SK-N-SH treated with all-trans-retinoic acid at 6 μM for 48 hours (cell line): ENCODE measurements at regions not wholly inside any gene's neighbourhood (a gene's known extent, or its start where the extent isn't known, plus 50 kb on each side); places are given as distances from the start of the nearest gene placed in this dataset.
A peak's percentile ranks its signal among the peaks of the same experiment; 100 is the strongest.

Source experiments
- ATAC-seq: fragments of 200-7000 bp; cut with Tn5 transposase; 3 replicates; pipeline ENCODE4 v1.9.1; 2020; ENCODE audit warnings: mild to moderate bottlenecking, moderate library complexity
- ARNTL ChIP-seq: fragments of 450-650 bp; formaldehyde crosslinking; IDR thresholded peaks from 2 replicates; pipeline ENCODE4 v1.5.0; 2020; ENCODE audit warnings: low read depth, mild to moderate bottlenecking, moderate library complexity, borderline replicate concordance
- BACH2 ChIP-seq: fragments of 250-450 bp; sonication (Bioruptor Pico); IDR thresholded peaks from 2 replicates; pipeline ENCODE4 v1.9.0; 2021; ENCODE audit warnings: mild to moderate bottlenecking, borderline replicate concordance
- CREB5 ChIP-seq: fragments of 250-450 bp; sonication (Bioruptor Pico); IDR thresholded peaks from 2 replicates; pipeline ENCODE4 v1.5.1; 2020; ENCODE audit warnings: low read depth, mild to moderate bottlenecking, moderate library complexity
- CSDC2 ChIP-seq: fragments of 250-450 bp; sonication (Bioruptor Pico); IDR thresholded peaks from 2 replicates; pipeline ENCODE4 v1.5.0; 2020; ENCODE audit warnings: mild to moderate bottlenecking, moderate library complexity
- CSRNP3 ChIP-seq: fragments of 250-450 bp; sonication (Bioruptor Pico); IDR thresholded peaks from 2 replicates; pipeline ENCODE4 v1.5.1; 2021; ENCODE audit warnings: mild to moderate bottlenecking, moderate library complexity
- ESRRG ChIP-seq: fragments of 250-450 bp; sonication (Bioruptor Pico); IDR thresholded peaks from 2 replicates; pipeline ENCODE4 v1.6.1; 2021; ENCODE audit warnings: mild to moderate bottlenecking
- GLIS3 ChIP-seq: fragments of 250-450 bp; sonication (Bioruptor Pico); IDR thresholded peaks from 2 replicates; pipeline ENCODE4 v1.5.0; 2020; ENCODE audit warnings: mild to moderate bottlenecking, moderate library complexity
- ISL1 ChIP-seq: fragments of 250-450 bp; sonication (Bioruptor Pico); IDR thresholded peaks from 2 replicates; pipeline ENCODE4 v2.1.2; 2022; ENCODE audit warnings: mild to moderate bottlenecking, moderate library complexity
- OSR1 ChIP-seq: fragments of 250-450 bp; sonication (Bioruptor Pico); IDR thresholded peaks from 2 replicates; pipeline ENCODE4 v1.8.0; 2022; ENCODE audit warnings: moderate library complexity, mild to moderate bottlenecking, inconsistent platforms
- PATZ1 ChIP-seq: fragments of 250-450 bp; sonication (Bioruptor Pico); IDR thresholded peaks from 2 replicates; pipeline ENCODE4 v1.8.0; 2020; ENCODE audit warnings: mild to moderate bottlenecking, moderate library complexity, borderline replicate concordance
- POU6F1 ChIP-seq: fragments of 250-450 bp; sonication (Bioruptor Pico); IDR thresholded peaks from 2 replicates; pipeline ENCODE4 v1.8.0; 2021; ENCODE audit warnings: low read depth, mild to moderate bottlenecking, moderate library complexity, borderline replicate concordance
- PPARA ChIP-seq: fragments of 250-450 bp; sonication (Bioruptor Pico); IDR thresholded peaks from 2 replicates; pipeline ENCODE4 v1.5.0; 2020; ENCODE audit warnings: mild to moderate bottlenecking, borderline replicate concordance
- RARB ChIP-seq: fragments of 250-450 bp; sonication (Bioruptor Pico); IDR thresholded peaks from 2 replicates; pipeline ENCODE4 v1.8.0; 2021; ENCODE audit warnings: mild to moderate bottlenecking, moderate library complexity
- SNAI2 ChIP-seq: fragments of 250-450 bp; sonication (Bioruptor Pico); IDR thresholded peaks from 2 replicates; pipeline ENCODE4 v1.5.0; 2020; ENCODE audit warnings: mild to moderate bottlenecking, moderate library complexity
- TCF4 ChIP-seq: fragments of 250-450 bp; sonication (Bioruptor Pico); IDR thresholded peaks from 2 replicates; pipeline ENCODE4 v1.8.0; 2021; ENCODE audit warnings: mild to moderate bottlenecking, moderate library complexity, borderline replicate concordance
- TOX ChIP-seq: fragments of 250-450 bp; sonication (Bioruptor Pico); IDR thresholded peaks from 2 replicates; pipeline ENCODE4 v1.8.0; 2021; ENCODE audit warnings: mild to moderate bottlenecking, moderate library complexity, borderline replicate concordance
- TSHZ2 ChIP-seq: fragments of 250-450 bp; sonication (Bioruptor Pico); IDR thresholded peaks from 2 replicates; pipeline ENCODE4 v1.5.0; 2020; ENCODE audit warnings: mild to moderate bottlenecking, moderate library complexity
- ZC3H10 ChIP-seq: fragments of 250-450 bp; sonication (Bioruptor Pico); IDR thresholded peaks from 2 replicates; pipeline ENCODE4 v1.5.1; 2021; ENCODE audit warnings: mild to moderate bottlenecking, moderate library complexity
- ZFP3 ChIP-seq: fragments of 250-450 bp; sonication (Bioruptor Pico); IDR thresholded peaks from 2 replicates; pipeline ENCODE4 v1.5.0; 2020; ENCODE audit warnings: mild to moderate bottlenecking, moderate library complexity
- ZNF565 ChIP-seq: fragments of 450-650 bp; formaldehyde crosslinking; conservative IDR thresholded peaks from 2 replicates; pipeline ENCODE4 v1.5.0; 2020; ENCODE audit warnings: low read depth, mild to moderate bottlenecking, moderate library complexity
- ZNF70 ChIP-seq: fragments of 450-650 bp; formaldehyde crosslinking; IDR thresholded peaks from 2 replicates; pipeline ENCODE4 v1.5.0; 2020; ENCODE audit warnings: mild to moderate bottlenecking, moderate library complexity
- ZNF8 ChIP-seq: fragments of 450-650 bp; formaldehyde crosslinking; IDR thresholded peaks from 2 replicates; pipeline ENCODE4 v1.5.0; 2020; ENCODE audit warnings: mild to moderate bottlenecking, moderate library complexity

GRCh38 chr5:56288873-56289601 is 55.9 kb upstream of the ANKRD55 start:
- ATAC-seq = no peak
- TF ChIP-seq CSRNP3 (CRISPR knock-in tag) (no peak), GLIS3 (CRISPR knock-in tag) (no peak), ZFP3 (CRISPR knock-in tag) (no peak), PATZ1 (CRISPR knock-in tag) (no peak), OSR1 (CRISPR knock-in tag) (no peak), TOX (CRISPR knock-in tag) (no peak), CREB5 (CRISPR knock-in tag) (no peak), RARB (CRISPR knock-in tag) (no peak), ZNF565 (CRISPR knock-in tag) (no peak), ESRRG (CRISPR knock-in tag) (no peak), CSDC2 (CRISPR knock-in tag) (no peak), ZNF8 (CRISPR knock-in tag) (no peak), POU6F1 (CRISPR knock-in tag) (no peak)

- peak; percentile 86 for ATAC-seq
- TF ChIP-seq TOX (CRISPR knock-in tag) (peak; percentile 52; the same call in 1 of the 2 replicates), CSDC2 (CRISPR knock-in tag) (no peak), CREB5 (CRISPR knock-in tag) (peak; percentile 87), PATZ1 (CRISPR knock-in tag) (peak; percentile 92), ZNF565 (CRISPR knock-in tag) (no peak), TSHZ2 (CRISPR knock-in tag) (peak; percentile 99), TCF4 (peak; percentile 98), BACH2 (CRISPR knock-in tag) (no peak), ZNF8 (CRISPR knock-in tag) (0 out of 2 replicates have a peak, but pooled peaks have one; percentile 30), ZNF70 (no peak), ARNTL (CRISPR knock-in tag) (0 out of 2 replicates have a peak, but pooled peaks have one; percentile 42), SNAI2 (CRISPR knock-in tag) (0 out of 2 replicates have a peak, but pooled peaks have one; percentile 79), CSRNP3 (CRISPR knock-in tag) (peak; percentile 97), ZFP3 (CRISPR knock-in tag) (no peak), ISL1 (CRISPR knock-in tag) (peak; percentile 99), ZC3H10 (peak; percentile 93), PPARA (CRISPR knock-in tag) (no peak), GLIS3 (CRISPR knock-in tag) (peak; percentile 70; the same call in 1 of the 2 replicates), RARB (CRISPR knock-in tag) (peak; percentile 71; the same call in 1 of the 2 replicates)
Measured at GRCh38 chr5:56286015-56286884, 53.1 kb upstream of the ANKRD55 start.
